Neural cell (in vitro differentiated cells): ENCODE measurements at regions not wholly inside any gene's neighbourhood (a gene's known extent, or its start where the extent isn't known, plus 50 kb on each side); places are given as distances from the start of the nearest gene placed in this dataset.

Source experiments
- H2AFZ ChIP-seq: fragments of 200-600, 300-800 bp; sonication (generic), shearing (Covaris generic); 2 replicates; pipeline ENCODE4 v1.6.0; 2014; ENCODE audit warnings: low read depth, mild to moderate bottlenecking, antibody characterized with exemption, low read length, moderate library complexity
- H3F3A ChIP-seq: fragments of 200-600 bp; shearing (Covaris generic); 2 replicates; pipeline ENCODE4 v1.6.1; 2016; ENCODE audit warnings: mild to moderate bottlenecking, moderate library complexity, mixed read lengths, antibody characterized with exemption, low read length; ENCODE audit not compliant: insufficient read depth, poor library complexity, severe bottlenecking
- H3K27ac ChIP-seq: fragments of 200-600, 300-800 bp; sonication (generic), shearing (Covaris generic); 2 replicates; pipeline ENCODE4 v1.5.1; 2014; ENCODE audit warnings: mild to moderate bottlenecking, low read length, moderate library complexity
- H3K27me3 ChIP-seq: fragments of 300-800, 200-600 bp; sonication (generic), shearing (Covaris generic); 2 replicates; pipeline ENCODE4 v1.6.0; 2014; ENCODE audit warnings: mild to moderate bottlenecking, low read depth, low read length, moderate library complexity; ENCODE audit not compliant: insufficient read depth
- H3K36me3 ChIP-seq: fragments of 300-800, 200-600 bp; sonication (generic), shearing (Covaris generic); 2 replicates; pipeline ENCODE4 v1.5.1; 2014; ENCODE audit warnings: mild to moderate bottlenecking, antibody characterized with exemption, low read length, moderate library complexity; ENCODE audit not compliant: insufficient read depth
- H3K4me2 ChIP-seq: fragments of 300-800, 200-600 bp; sonication (generic), shearing (Covaris generic); 2 replicates; pipeline ENCODE4 v1.6.0; 2014; ENCODE audit warnings: mild to moderate bottlenecking, low read length
- H3K4me3 ChIP-seq: fragments of 300-800, 200-600 bp; sonication (generic), shearing (Covaris generic); 2 replicates; pipeline ENCODE4 v1.5.1; 2014; ENCODE audit warnings: mild to moderate bottlenecking, low read length, moderate library complexity
- H3K79me2 ChIP-seq: fragments of 200-600 bp; shearing (Covaris generic); replicated peaks from 2 replicates; pipeline ENCODE4 v1.6.0; 2014; ENCODE audit warnings: mild to moderate bottlenecking, low read length, moderate library complexity; ENCODE audit not compliant: insufficient read depth
- H3K9ac ChIP-seq: fragments of 300-800, 200-600 bp; sonication (generic), shearing (Covaris generic); 2 replicates; pipeline ENCODE4 v1.6.1; 2016; ENCODE audit warnings: mild to moderate bottlenecking, low read length, mixed read lengths
- H3K9me2 ChIP-seq: fragments of 200-600 bp; shearing (Covaris generic); 2 replicates; pipeline ENCODE4 v1.6.1; 2016; ENCODE audit warnings: mild to moderate bottlenecking, low read length, mixed read lengths; ENCODE audit not compliant: insufficient read depth
- H3K9me3 ChIP-seq: fragments of 200-600, 300-800 bp; sonication (generic), shearing (Covaris generic); 2 replicates; pipeline ENCODE4 v1.6.1; 2016; ENCODE audit warnings: mild to moderate bottlenecking, mixed run types, low read length, moderate library complexity, mixed read lengths
- H4K20me1 ChIP-seq: fragments of 200-600 bp; shearing (Covaris generic); 2 replicates; pipeline ENCODE4 v1.6.1; 2016; ENCODE audit warnings: mild to moderate bottlenecking, mixed run types; ENCODE audit not compliant: insufficient read depth
- CTCF ChIP-seq: fragments of 450-650 bp; IDR thresholded peaks from 2 replicates; pipeline ENCODE4 v1.5.1; 2014; ENCODE audit warnings: antibody characterized with exemption, mild to moderate bottlenecking, moderate library complexity; ENCODE audit not compliant: poor library complexity, severe bottlenecking
- EP300 ChIP-seq: fragments of 450-650 bp; conservative IDR thresholded peaks from 2 replicates; pipeline ENCODE4 v1.6.1; 2014; ENCODE audit warnings: antibody characterized with exemption, mild to moderate bottlenecking, moderate library complexity; ENCODE audit not compliant: poor library complexity, severe bottlenecking
- EZH2 ChIP-seq: fragments of 200-600, 300-800 bp; shearing (Covaris generic), sonication (generic); IDR thresholded peaks from 2 replicates; pipeline ENCODE4 v1.6.1; 2014; ENCODE audit warnings: antibody characterized with exemption, low read length, borderline replicate concordance, mild to moderate bottlenecking; ENCODE audit not compliant: insufficient read depth, poor library complexity, severe bottlenecking
- MXI1 ChIP-seq: fragments of 450-650 bp; conservative IDR thresholded peaks from 2 replicates; pipeline ENCODE4 v1.6.1; 2014; ENCODE audit warnings: antibody characterized with exemption, mild to moderate bottlenecking; ENCODE audit not compliant: poor library complexity, severe bottlenecking
- POLR2AphosphoS5 ChIP-seq: IDR thresholded peaks from 2 replicates; pipeline ENCODE4 v1.6.1; 2012
- RAD21 ChIP-seq: fragments of 450-650 bp; conservative IDR thresholded peaks from 2 replicates; pipeline ENCODE4 v1.6.1; 2014; ENCODE audit warnings: antibody characterized with exemption, mild to moderate bottlenecking, moderate library complexity
- REST ChIP-seq: IDR thresholded peaks from 2 replicates; pipeline ENCODE4 v1.6.1; 2012; ENCODE audit warnings: borderline replicate concordance
- SMC3 ChIP-seq: fragments of 450-650 bp; conservative IDR thresholded peaks from 2 replicates; pipeline ENCODE4 v1.6.1; 2014; ENCODE audit warnings: antibody characterized with exemption, mild to moderate bottlenecking, moderate library complexity; ENCODE audit not compliant: poor library complexity
- TAF1 ChIP-seq: IDR thresholded peaks from 2 replicates; pipeline ENCODE4 v1.6.1; 2012; ENCODE audit warnings: low read depth

- Histone ChIP-seq H3K9me2 (no peaks in the 10 kb centered on the region), H2AFZ (no peak overlapping the region), H3K4me2 (no peak overlapping the region), H4K20me1 (no peaks in the 10 kb centered on the region), H3K79me2 (no peaks in the 10 kb centered on the region), H3K27me3 (no peaks in the 10 kb centered on the region), H3K9me3 (no peaks in the 10 kb centered on the region), H3K9ac (no peak overlapping the region), H3K27ac (no peak overlapping the region), H3K4me3 (no peak overlapping the region), H3K36me3 (no peaks in the 10 kb centered on the region), H3F3A (no peaks in the 10 kb centered on the region)
- TF ChIP-seq TAF1: no peak
- no peak for TF ChIP-seq REST
- no peak for TF ChIP-seq SMC3
- TF ChIP-seq MXI1: no peak
- TF ChIP-seq CTCF: no peak
Measured at GRCh38 chr1:191371626-191372025, 786.6 kb upstream of the RGS18 start.

GRCh38 chr1:191388283-191388682 lies 770.0 kb upstream of the RGS18 start:
- TF ChIP-seq MXI1 (no peak), POLR2AphosphoS5 (no peak), TAF1 (no peak), RAD21 (no peak), CTCF (no peak), EP300 (no peak), EZH2 (no peak), SMC3 (no peak), REST (no peak)
- H3K4me2 ChIP-seq: no peak overlapping the region
- H2AFZ ChIP-seq: no peak overlapping the region
- H3K27me3 ChIP-seq: no peaks in the 10 kb centered on the region
- H3K79me2 ChIP-seq: no peaks in the 10 kb centered on the region
- no peaks in the 10 kb centered on the region for H3K9me2 ChIP-seq
- no peak overlapping the region for H3K4me3 ChIP-seq
- no peak overlapping the region for H3K27ac ChIP-seq
- no peak overlapping the region for H3K9ac ChIP-seq
- H3K36me3 ChIP-seq: no peaks in the 10 kb centered on the region
- H4K20me1 ChIP-seq: no peaks in the 10 kb centered on the region
- H3F3A ChIP-seq: no peaks in the 10 kb centered on the region
- no peaks in the 10 kb centered on the region for H3K9me3 ChIP-seq
